ENCODE measurements at regions not wholly inside any gene's neighbourhood (a gene's known extent, or its start where the extent isn't known, plus 50 kb on each side); places are given as distances from the start of the nearest gene placed in this dataset.
A peak's percentile ranks its signal among the peaks of the same experiment; 100 is the strongest.

DNA sequence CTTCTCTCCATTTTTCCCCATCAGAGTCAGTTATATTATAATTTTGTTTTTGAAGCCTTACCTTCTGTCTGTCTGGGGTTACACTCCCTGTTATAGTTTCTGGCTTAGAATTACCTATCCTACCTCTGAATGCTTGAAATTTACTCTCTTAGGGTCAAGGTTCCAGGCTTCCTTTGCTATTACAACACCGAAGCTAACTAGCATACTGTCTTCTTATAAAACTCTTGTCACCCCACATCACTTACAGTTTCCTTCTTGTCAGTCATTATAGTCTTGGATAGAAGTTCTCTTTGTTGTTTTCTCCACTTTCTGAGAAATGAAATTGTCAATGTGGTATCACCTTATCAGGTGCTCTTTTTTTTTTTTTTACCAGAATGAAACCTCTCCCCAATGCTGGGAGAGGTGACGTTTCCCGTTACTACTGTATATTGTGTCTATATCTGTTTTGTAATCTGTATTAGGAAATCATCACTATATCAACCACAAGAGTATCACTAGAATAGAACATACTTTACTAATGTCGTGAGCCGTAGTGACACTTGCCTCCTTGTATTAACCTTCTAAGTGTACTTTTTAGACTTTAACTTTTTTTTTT is 69.2 kb upstream of the PSMA6 start:
- no peaks in the 10 kb centered on the region for H3K9me3 ChIP-seq (replicated peaks)
- no peaks in the 10 kb centered on the region for H3K27me3 ChIP-seq (ENCODE audit: low read depth)
- H3K4me3 ChIP-seq = no peak overlapping the region
- no peak overlapping the region for H3K27ac ChIP-seq (replicated peaks)
- TF ChIP-seq, protein P1, sequence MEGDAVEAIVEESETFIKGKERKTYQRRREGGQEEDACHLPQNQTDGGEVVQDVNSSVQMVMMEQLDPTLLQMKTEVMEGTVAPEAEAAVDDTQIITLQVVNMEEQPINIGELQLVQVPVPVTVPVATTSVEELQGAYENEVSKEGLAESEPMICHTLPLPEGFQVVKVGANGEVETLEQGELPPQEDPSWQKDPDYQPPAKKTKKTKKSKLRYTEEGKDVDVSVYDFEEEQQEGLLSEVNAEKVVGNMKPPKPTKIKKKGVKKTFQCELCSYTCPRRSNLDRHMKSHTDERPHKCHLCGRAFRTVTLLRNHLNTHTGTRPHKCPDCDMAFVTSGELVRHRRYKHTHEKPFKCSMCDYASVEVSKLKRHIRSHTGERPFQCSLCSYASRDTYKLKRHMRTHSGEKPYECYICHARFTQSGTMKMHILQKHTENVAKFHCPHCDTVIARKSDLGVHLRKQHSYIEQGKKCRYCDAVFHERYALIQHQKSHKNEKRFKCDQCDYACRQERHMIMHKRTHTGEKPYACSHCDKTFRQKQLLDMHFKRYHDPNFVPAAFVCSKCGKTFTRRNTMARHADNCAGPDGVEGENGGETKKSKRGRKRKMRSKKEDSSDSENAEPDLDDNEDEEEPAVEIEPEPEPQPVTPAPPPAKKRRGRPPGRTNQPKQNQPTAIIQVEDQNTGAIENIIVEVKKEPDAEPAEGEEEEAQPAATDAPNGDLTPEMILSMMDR (IDR thresholded peaks at IDR 0.05; ENCODE audit: borderline replicate concordance) = no peak
- H3K36me3 ChIP-seq = no peaks in the 10 kb centered on the region
- DNase-seq = no peak
- H3K4me1 ChIP-seq = peaks cover 28% of the 10 kb centered on the region
- intact Hi-C loops (cut with micrococcal nuclease) = no loop called here

DNA sequence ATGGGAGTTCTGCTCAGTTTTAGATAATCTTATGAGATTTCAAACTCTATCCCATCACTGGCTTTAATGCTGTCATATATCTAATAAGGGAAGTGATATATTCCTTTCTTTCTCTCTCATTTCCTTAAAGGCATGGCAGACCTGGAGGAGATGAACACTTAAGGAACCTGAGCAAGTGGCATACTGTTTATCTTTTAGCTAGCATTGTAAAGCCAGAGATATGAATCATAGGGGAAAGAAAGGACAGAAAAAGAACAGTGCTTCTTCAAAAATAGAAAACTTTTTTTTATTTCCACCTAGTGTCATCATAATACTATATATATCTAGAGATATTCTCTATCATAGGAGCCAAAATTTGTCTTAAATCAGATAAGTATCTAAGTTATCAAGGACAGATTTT is 68.3 kb upstream of the PSMA6 start:
- intact Hi-C loops (cut with micrococcal nuclease) = no loop called here
- Histone ChIP-seq H3K4me3 (no peak overlapping the region), H3K27me3 (ENCODE audit: low read depth) (no peaks in the 10 kb centered on the region), H3K36me3 (no peaks in the 10 kb centered on the region), H3K4me1 (peaks cover 28% of the 10 kb centered on the region), H3K9me3 (replicated peaks) (no peaks in the 10 kb centered on the region), H3K27ac (replicated peaks) (no peak overlapping the region)
- TF ChIP-seq, protein P1 (IDR thresholded peaks at IDR 0.05; ENCODE audit: borderline replicate concordance) = no peak
- no peak for DNase-seq

- no peak for DNase-seq
- Histone ChIP-seq H3K9me3 (replicated peaks) (no peaks in the 10 kb centered on the region), H3K27ac (replicated peaks) (peak overlapping the region; percentile 20), H3K36me3 (no peaks in the 10 kb centered on the region), H3K27me3 (ENCODE audit: low read depth) (no peaks in the 10 kb centered on the region), H3K4me1 (peaks cover 28% of the 10 kb centered on the region), H3K4me3 (no peak overlapping the region)
- TF ChIP-seq, protein P1 (IDR thresholded peaks at IDR 0.05; ENCODE audit: borderline replicate concordance) = no peak
- intact Hi-C loops (cut with micrococcal nuclease) = no loop called here
These were observed 67.6 kb upstream of the PSMA6 start for GRCh38 chr14:35224615-35225014.

DNA sequence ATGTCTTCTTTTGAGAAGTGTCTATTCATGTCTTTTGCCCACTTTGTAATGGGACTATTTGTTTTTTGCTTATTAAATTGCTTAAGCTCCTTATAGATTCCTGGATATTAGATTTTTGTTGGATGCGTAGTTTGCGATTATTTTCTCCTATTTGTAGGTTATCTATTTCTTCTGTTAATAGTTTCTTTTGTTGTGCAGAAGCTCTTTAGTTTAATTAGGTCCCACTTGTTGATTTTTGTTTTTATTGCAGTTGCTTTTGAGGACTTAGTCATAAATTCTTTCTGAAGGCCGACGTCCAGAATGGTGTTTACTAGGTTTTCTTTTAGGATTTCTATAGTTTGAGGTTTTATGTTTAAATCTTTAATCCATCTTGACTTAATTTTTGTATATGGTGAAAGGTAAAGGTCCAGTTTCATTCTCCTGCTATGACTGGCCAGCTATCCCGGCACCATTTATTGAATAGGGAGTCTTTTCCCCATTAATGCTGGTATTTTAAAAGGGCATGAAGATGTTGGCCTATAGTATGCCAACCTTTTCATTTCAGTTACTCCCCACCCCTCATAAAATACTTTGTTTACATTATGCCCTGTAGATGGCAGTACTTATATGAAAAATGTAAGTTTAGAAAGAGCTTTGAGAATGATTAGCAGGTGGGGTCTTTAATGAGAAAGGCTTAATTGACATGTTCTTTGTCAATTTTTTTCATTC is 62.9 kb upstream of the PSMA6 start:
- Histone ChIP-seq H3K4me1 (peaks cover 13% of the 10 kb centered on the region), H3K27me3 (ENCODE audit: low read depth) (no peaks in the 10 kb centered on the region), H3K27ac (replicated peaks) (no peak overlapping the region), H3K36me3 (no peaks in the 10 kb centered on the region), H3K4me3 (no peak overlapping the region), H3K9me3 (replicated peaks) (no peaks in the 10 kb centered on the region)
- TF ChIP-seq, protein P1 (IDR thresholded peaks at IDR 0.05; ENCODE audit: borderline replicate concordance) = peak; percentile 51
- intact Hi-C loops (cut with micrococcal nuclease) = no loop called here
- no peak for DNase-seq

- no peaks in the 10 kb centered on the region for H3K27me3 ChIP-seq (ENCODE audit: low read depth)
- peaks cover 8% of the 10 kb centered on the region for H3K4me1 ChIP-seq
- H3K27ac ChIP-seq (replicated peaks) = no peak overlapping the region
- no peak overlapping the region for H3K4me3 ChIP-seq
- H3K9me3 ChIP-seq (replicated peaks) = no peaks in the 10 kb centered on the region
- DNase-seq = no peak
- TF ChIP-seq, protein P1 (IDR thresholded peaks at IDR 0.05; ENCODE audit: borderline replicate concordance) = no peak
- no peaks in the 10 kb centered on the region for H3K36me3 ChIP-seq
- intact Hi-C loops (cut with micrococcal nuclease) = no loop called here
These were observed 62.4 kb upstream of the PSMA6 start for GRCh38 chr14:35229792-35230089.

Data from left ventricle myocardium inferior (tissue), 1 donor.